ENCODE measurements at regions not wholly inside any gene's neighbourhood (a gene's known extent, or its start where the extent isn't known, plus 50 kb on each side); places are given as distances from the start of the nearest gene placed in this dataset.
"Not testable (repeated sequence)": the region's sequence is repeated elsewhere in the genome, so short reads cannot be mapped to it uniquely, and the experiment has no call there.

GRCh38 chr12:60602601-60603000 lies 1006.8 kb downstream of the SLC16A7 start (continued):
- TF ChIP-seq, protein P1, sequence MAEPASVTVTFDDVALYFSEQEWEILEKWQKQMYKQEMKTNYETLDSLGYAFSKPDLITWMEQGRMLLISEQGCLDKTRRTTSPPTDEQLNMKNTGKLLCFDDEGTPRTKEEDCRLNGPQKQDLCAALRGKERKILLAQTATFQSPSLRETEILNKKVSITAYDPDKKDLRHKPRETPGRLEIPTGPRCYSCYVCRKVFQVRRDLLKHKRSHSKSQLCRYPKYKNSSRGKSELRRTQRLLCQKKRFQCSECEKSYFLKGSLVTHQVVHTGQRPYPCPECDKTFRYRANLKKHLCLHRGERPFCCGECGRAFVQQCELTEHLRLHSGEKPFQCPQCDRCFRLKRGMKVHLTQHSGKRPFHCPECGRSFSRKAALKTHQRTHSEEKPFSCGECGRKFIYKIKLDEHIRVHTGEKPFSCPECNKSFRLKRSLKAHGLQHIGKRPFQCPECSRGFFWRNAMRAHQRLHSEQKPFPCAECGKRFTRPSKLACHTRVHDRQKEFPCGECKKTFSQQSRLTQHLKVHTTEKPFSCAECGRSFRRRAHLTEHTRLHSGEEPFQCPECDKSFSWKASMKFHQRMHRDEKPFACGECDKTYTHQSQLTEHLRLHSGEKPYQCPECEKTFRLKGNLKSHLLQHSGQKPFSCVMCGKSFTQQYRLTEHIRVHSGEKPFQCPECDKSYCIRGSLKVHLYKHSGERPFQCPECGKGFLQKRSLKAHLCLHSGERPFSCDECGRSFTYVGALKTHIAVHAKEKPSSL (CRISPR knock-in tag; conservative IDR thresholded peaks at IDR 0.05): no peak
- TF ChIP-seq, protein P2, sequence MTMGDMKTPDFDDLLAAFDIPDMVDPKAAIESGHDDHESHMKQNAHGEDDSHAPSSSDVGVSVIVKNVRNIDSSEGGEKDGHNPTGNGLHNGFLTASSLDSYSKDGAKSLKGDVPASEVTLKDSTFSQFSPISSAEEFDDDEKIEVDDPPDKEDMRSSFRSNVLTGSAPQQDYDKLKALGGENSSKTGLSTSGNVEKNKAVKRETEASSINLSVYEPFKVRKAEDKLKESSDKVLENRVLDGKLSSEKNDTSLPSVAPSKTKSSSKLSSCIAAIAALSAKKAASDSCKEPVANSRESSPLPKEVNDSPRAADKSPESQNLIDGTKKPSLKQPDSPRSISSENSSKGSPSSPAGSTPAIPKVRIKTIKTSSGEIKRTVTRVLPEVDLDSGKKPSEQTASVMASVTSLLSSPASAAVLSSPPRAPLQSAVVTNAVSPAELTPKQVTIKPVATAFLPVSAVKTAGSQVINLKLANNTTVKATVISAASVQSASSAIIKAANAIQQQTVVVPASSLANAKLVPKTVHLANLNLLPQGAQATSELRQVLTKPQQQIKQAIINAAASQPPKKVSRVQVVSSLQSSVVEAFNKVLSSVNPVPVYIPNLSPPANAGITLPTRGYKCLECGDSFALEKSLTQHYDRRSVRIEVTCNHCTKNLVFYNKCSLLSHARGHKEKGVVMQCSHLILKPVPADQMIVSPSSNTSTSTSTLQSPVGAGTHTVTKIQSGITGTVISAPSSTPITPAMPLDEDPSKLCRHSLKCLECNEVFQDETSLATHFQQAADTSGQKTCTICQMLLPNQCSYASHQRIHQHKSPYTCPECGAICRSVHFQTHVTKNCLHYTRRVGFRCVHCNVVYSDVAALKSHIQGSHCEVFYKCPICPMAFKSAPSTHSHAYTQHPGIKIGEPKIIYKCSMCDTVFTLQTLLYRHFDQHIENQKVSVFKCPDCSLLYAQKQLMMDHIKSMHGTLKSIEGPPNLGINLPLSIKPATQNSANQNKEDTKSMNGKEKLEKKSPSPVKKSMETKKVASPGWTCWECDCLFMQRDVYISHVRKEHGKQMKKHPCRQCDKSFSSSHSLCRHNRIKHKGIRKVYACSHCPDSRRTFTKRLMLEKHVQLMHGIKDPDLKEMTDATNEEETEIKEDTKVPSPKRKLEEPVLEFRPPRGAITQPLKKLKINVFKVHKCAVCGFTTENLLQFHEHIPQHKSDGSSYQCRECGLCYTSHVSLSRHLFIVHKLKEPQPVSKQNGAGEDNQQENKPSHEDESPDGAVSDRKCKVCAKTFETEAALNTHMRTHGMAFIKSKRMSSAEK (CRISPR knock-in tag; IDR thresholded peaks at IDR 0.05; ENCODE audit: borderline replicate concordance): no peak
- TF ChIP-seq ATF2 (CRISPR knock-in tag; IDR thresholded peaks at IDR 0.05; ENCODE audit: borderline replicate concordance, low read depth): no peak
- no peak for TF ChIP-seq ZNF121 (CRISPR knock-in tag; IDR thresholded peaks at IDR 0.05)
- no peak for TF ChIP-seq OVOL2 (CRISPR knock-in tag; IDR thresholded peaks at IDR 0.05; ENCODE audit: borderline replicate concordance)
- no peak for TF ChIP-seq ZNF138 (CRISPR knock-in tag; conservative IDR thresholded peaks at IDR 0.05)
- no peak for TF ChIP-seq ARID4B (CRISPR knock-in tag; IDR thresholded peaks at IDR 0.05; ENCODE audit: borderline replicate concordance)
- no peak for TF ChIP-seq SOX15 (CRISPR knock-in tag; IDR thresholded peaks at IDR 0.05)
- TF ChIP-seq NFE2L1 (CRISPR knock-in tag; IDR thresholded peaks at IDR 0.05): no peak
- TF ChIP-seq EMX1 (CRISPR knock-in tag; IDR thresholded peaks at IDR 0.05): no peak
- no peak for TF ChIP-seq CREM (CRISPR knock-in tag; IDR thresholded peaks at IDR 0.05)
- no peak for TF ChIP-seq ZBTB21 (CRISPR knock-in tag; IDR thresholded peaks at IDR 0.05; ENCODE audit: borderline replicate concordance)

DNA sequence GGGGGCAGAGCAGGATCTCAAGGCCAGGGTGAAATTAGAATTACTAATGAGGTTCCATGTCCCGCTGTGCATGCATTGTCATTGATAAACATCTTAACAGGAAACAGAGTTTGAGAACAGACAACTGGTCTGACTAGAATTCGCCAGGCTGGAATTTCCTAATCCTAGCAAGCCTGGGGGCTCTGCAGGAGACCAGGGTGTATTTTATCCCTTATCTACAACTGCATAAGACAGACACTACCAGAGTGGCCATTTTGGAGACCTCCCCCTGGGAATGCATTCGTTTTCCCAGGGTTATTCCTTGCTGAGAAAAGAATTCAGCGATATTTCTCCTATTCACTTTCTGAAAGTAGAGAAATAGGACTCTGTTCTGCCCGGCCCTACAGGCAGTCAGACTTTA lies 1007.6 kb downstream of the SLC16A7 start:
- H3K4me3 Mint-ChIP-seq; POLR2A ChIA-PET; H3K27ac Mint-ChIP-seq; ATAC-seq; H3K4me1 Mint-ChIP-seq; CTCF ChIA-PET; H3K27me3 Mint-ChIP-seq (ENCODE audit: low read depth): not testable (repeated sequence)
- peak; percentile 28 for DNase-seq (ENCODE audit: low spot score)
- Mint-ChIP-seq H3K36me3 (peaks cover 46% of the 10 kb centered on the region), H3K9me3 (peaks cover 69% of the 10 kb centered on the region)

DNA sequence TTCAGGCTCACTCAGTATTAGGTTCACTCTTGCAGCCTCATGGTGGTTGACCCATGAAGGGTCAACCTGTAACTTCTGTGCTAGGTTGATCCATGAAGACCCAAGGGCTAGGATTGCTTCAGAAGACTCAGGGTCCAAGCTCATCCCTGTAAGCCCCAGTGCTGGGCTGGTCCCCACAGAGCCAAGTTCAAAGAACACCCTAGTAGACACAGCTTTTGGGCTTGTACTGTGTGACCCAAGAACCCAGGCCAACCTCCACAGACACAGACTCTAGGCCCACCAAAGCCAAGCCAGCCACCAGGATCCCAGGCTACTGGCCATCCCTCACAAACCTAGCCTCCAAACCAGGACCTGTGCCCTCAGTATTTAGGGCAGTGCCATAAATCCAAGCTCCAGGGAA lies 1020.6 kb downstream of the SLC16A7 start:
- ChIA-PET CTCF (no interaction called here), POLR2A (no interaction called here)
- peaks cover 50% of the 10 kb centered on the region for H3K9me3 Mint-ChIP-seq
- no peaks in the 10 kb centered on the region for H3K27me3 Mint-ChIP-seq (ENCODE audit: low read depth)
- H3K4me3 Mint-ChIP-seq: no peak overlapping the region
- H3K36me3 Mint-ChIP-seq: peaks cover 24% of the 10 kb centered on the region
- DNase-seq (ENCODE audit: low spot score): no peak
- H3K27ac Mint-ChIP-seq: no peak overlapping the region
- ATAC-seq: no peak
- no peaks in the 10 kb centered on the region for H3K4me1 Mint-ChIP-seq
- TF ChIP-seq, protein P3, sequence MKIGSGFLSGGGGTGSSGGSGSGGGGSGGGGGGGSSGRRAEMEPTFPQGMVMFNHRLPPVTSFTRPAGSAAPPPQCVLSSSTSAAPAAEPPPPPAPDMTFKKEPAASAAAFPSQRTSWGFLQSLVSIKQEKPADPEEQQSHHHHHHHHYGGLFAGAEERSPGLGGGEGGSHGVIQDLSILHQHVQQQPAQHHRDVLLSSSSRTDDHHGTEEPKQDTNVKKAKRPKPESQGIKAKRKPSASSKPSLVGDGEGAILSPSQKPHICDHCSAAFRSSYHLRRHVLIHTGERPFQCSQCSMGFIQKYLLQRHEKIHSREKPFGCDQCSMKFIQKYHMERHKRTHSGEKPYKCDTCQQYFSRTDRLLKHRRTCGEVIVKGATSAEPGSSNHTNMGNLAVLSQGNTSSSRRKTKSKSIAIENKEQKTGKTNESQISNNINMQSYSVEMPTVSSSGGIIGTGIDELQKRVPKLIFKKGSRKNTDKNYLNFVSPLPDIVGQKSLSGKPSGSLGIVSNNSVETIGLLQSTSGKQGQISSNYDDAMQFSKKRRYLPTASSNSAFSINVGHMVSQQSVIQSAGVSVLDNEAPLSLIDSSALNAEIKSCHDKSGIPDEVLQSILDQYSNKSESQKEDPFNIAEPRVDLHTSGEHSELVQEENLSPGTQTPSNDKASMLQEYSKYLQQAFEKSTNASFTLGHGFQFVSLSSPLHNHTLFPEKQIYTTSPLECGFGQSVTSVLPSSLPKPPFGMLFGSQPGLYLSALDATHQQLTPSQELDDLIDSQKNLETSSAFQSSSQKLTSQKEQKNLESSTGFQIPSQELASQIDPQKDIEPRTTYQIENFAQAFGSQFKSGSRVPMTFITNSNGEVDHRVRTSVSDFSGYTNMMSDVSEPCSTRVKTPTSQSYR (CRISPR knock-in tag; IDR thresholded peaks at IDR 0.05): no peak
- TF ChIP-seq CREB1 (CRISPR knock-in tag; IDR thresholded peaks at IDR 0.05) (no peak), NFE2L1 (CRISPR knock-in tag; IDR thresholded peaks at IDR 0.05) (no peak), KAT7 (CRISPR knock-in tag; IDR thresholded peaks at IDR 0.05; ENCODE audit: borderline replicate concordance) (no peak)
- TF ChIP-seq, protein P1 (CRISPR knock-in tag; conservative IDR thresholded peaks at IDR 0.05): no peak
